ENCODE measurements at regions not wholly inside any gene's neighbourhood (a gene's known extent, or its start where the extent isn't known, plus 50 kb on each side); places are given as distances from the start of the nearest gene placed in this dataset.

DNA sequence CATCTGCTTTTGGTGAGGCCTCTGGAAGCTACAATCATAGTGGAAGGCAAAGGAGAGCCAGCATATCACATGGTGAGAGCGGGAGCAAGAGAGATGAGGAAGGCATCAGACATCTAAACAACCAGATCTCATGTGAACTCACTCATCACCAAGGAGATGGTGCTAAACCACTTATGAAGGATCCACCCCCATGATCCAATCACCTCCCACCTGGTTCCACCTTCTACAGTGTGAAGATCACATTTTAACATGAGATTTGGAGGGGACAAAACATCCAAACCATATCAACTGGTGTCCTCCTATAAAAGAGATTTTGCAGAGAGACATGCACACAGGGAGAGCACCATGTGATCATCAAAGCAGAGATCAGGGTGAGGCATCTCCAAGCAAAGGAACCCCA is 578.6 kb downstream of the MATN1 start:
- Histone ChIP-seq H3K4me3 (ENCODE audit: control insufficient read depth in 2 of 3, extremely low read depth in 1 of 3, insufficient read depth in 2 of 3, low read depth in 1 of 3, low read length in 3 of 3) (no peak overlapping the region), H3K4me1 (ENCODE audit: control insufficient read depth, extremely low read depth, insufficient read depth, low read length) (no peaks in the 10 kb centered on the region), H4K20me1 (ENCODE audit: control insufficient read depth, extremely low read depth, insufficient read depth, low read length) (no peaks in the 10 kb centered on the region), H2AFZ (ENCODE audit: control insufficient read depth, low read length) (no peak overlapping the region), H3K4me2 (ENCODE audit: control insufficient read depth, extremely low read depth, insufficient read depth, low read depth, low read length) (no peak overlapping the region), H3K9me1 (ENCODE audit: control insufficient read depth, extremely low read depth, insufficient read depth, low read length) (no peaks in the 10 kb centered on the region), H3K9ac (ENCODE audit: control insufficient read depth, extremely low read depth, insufficient read depth, low read length) (no peak overlapping the region), H3K9me3 (ENCODE audit: control insufficient read depth, low read depth, low read length) (no peaks in the 10 kb centered on the region), H3K36me3 (ENCODE audit: control insufficient read depth in 2 of 2, extremely low read depth in 1 of 2, insufficient read depth in 2 of 2, low read length in 2 of 2) (no peaks in the 10 kb centered on the region), H3K27ac (ENCODE audit: control insufficient read depth, insufficient read depth, low read length) (no peak overlapping the region), H3K27me3 (ENCODE audit: control insufficient read depth, extremely low read depth, insufficient read depth, low read length) (no peaks in the 10 kb centered on the region), H3K79me2 (ENCODE audit: control insufficient read depth, insufficient read depth, low read length) (no peaks in the 10 kb centered on the region)
- DNase-seq (ENCODE audit: low read depth, low spot score) (no peak), FAIRE-seq (no peak)
- TF ChIP-seq CTCF (optimal IDR thresholded peaks at IDR 0.05 in 1 of 3, IDR thresholded peaks at IDR 0.05 in 1 of 3, conservative IDR thresholded peaks at IDR 0.05 in 1 of 3; ENCODE audit: extremely low read depth in 1 of 3, insufficient read depth in 2 of 3, low read length in 3 of 3) (no peak), EZH2 (IDR thresholded peaks at IDR 0.05; ENCODE audit: low read length) (no peak)
- dilution Hi-C loops (cut with MboI; ENCODE audit: extremely low pct_ligation_motif_present, low sequenced_read_pairs): no loop called here

DNA sequence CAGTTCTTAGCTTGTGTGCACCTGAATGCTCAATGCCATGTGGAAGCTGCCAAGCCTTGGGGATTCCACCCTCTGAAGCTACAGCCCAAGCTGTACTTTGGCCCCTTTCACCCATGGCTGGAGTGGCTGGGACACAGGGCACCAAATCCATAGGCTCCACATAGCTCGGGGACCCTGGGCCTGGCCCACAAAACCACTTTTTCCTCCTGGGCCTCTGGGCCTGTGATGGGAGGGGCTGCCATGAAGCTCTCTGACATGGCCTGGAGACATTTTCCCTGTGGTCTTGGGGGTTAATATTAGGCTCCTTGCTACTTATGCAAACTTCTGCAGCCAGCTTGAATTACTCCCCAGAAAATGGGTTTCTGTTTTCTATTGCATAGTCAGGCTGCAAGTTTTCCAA is 579.9 kb downstream of the MATN1 start:
- no peaks in the 10 kb centered on the region for H4K20me1 ChIP-seq (ENCODE audit: control insufficient read depth, extremely low read depth, insufficient read depth, low read length)
- H3K79me2 ChIP-seq (ENCODE audit: control insufficient read depth, insufficient read depth, low read length): no peaks in the 10 kb centered on the region
- H3K4me3 ChIP-seq (ENCODE audit: control insufficient read depth in 2 of 3, extremely low read depth in 1 of 3, insufficient read depth in 2 of 3, low read depth in 1 of 3, low read length in 3 of 3): no peak overlapping the region
- no peaks in the 10 kb centered on the region for H3K27me3 ChIP-seq (ENCODE audit: control insufficient read depth, extremely low read depth, insufficient read depth, low read length)
- no peak for FAIRE-seq
- H3K9ac ChIP-seq (ENCODE audit: control insufficient read depth, extremely low read depth, insufficient read depth, low read length): no peak overlapping the region
- no peaks in the 10 kb centered on the region for H3K36me3 ChIP-seq (ENCODE audit: control insufficient read depth in 2 of 2, extremely low read depth in 1 of 2, insufficient read depth in 2 of 2, low read length in 2 of 2)
- TF ChIP-seq EZH2 (IDR thresholded peaks at IDR 0.05; ENCODE audit: low read length) (no peak), CTCF (optimal IDR thresholded peaks at IDR 0.05 in 1 of 3, IDR thresholded peaks at IDR 0.05 in 1 of 3, conservative IDR thresholded peaks at IDR 0.05 in 1 of 3; ENCODE audit: extremely low read depth in 1 of 3, insufficient read depth in 2 of 3, low read length in 3 of 3) (no peak)
- no peak overlapping the region for H3K27ac ChIP-seq (ENCODE audit: control insufficient read depth, insufficient read depth, low read length)
- dilution Hi-C loops (cut with MboI; ENCODE audit: extremely low pct_ligation_motif_present, low sequenced_read_pairs): no loop called here
- no peaks in the 10 kb centered on the region for H3K9me1 ChIP-seq (ENCODE audit: control insufficient read depth, extremely low read depth, insufficient read depth, low read length)
- H2AFZ ChIP-seq (ENCODE audit: control insufficient read depth, low read length): no peak overlapping the region
- H3K9me3 ChIP-seq (ENCODE audit: control insufficient read depth, low read depth, low read length): no peaks in the 10 kb centered on the region
- DNase-seq (ENCODE audit: low read depth, low spot score): no peak
- no peaks in the 10 kb centered on the region for H3K4me1 ChIP-seq (ENCODE audit: control insufficient read depth, extremely low read depth, insufficient read depth, low read length)
- H3K4me2 ChIP-seq (ENCODE audit: control insufficient read depth, extremely low read depth, insufficient read depth, low read depth, low read length): no peak overlapping the region

All from keratinocyte (primary cell).